HUES48 (cell line): ENCODE measurements at regions not wholly inside any gene's neighbourhood (a gene's known extent, or its start where the extent isn't known, plus 50 kb on each side); places are given as distances from the start of the nearest gene placed in this dataset.
"Not testable (repeated sequence)": the region's sequence is repeated elsewhere in the genome, so short reads cannot be mapped to it uniquely, and the experiment has no call there.

Experiments used
- H3K27ac ChIP-seq: one replicate; pipeline ENCODE4 v1.7.0; 2013; ENCODE audit warnings: low read depth, low read length, inconsistent platforms
- H3K27me3 ChIP-seq: 2 replicates; pipeline ENCODE4 v1.6.1; 2013; ENCODE audit warnings: mild to moderate bottlenecking, low read length; ENCODE audit not compliant: control insufficient read depth, insufficient read depth
- H3K36me3 ChIP-seq: 2 replicates; pipeline ENCODE4 v1.6.1; 2013; ENCODE audit warnings: low read length; ENCODE audit not compliant: control insufficient read depth, insufficient read depth
- H3K4me1 ChIP-seq: 2 replicates; pipeline ENCODE4 v1.6.1; 2013; ENCODE audit warnings: mild to moderate bottlenecking, low read length; ENCODE audit not compliant: control insufficient read depth, insufficient read depth
- H3K4me3 ChIP-seq: 2 replicates; pipeline ENCODE4 v1.5.1; 2013; ENCODE audit warnings: mild to moderate bottlenecking, low read depth, low read length
- H3K9ac ChIP-seq: 2 replicates; pipeline ENCODE4 v1.6.1; 2013; ENCODE audit warnings: mild to moderate bottlenecking, low read depth, low read length, moderate library complexity
- H3K9me3 ChIP-seq: 2 replicates; pipeline ENCODE4 v1.6.1; 2013; ENCODE audit warnings: low read length; ENCODE audit not compliant: control insufficient read depth, insufficient read depth

DNA sequence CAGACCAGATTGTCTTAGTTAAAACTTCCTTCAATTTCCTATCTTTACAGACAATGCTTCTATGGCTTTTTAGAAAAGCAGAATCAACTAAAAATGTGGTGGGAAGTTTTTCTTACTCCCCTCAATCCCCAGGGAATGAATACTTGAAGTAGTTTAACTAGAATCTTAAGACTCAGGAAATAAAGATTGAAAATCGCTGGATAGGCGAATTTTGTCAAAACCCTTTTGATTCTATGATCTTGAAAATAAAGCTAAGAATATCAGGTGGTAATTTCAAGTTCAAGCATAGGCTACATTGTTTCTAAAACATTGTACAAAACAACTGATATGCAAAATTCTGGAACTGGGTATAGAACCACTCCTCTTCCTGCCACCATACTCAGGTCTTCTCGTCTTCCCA is 276.5 kb upstream of the GK2 start:
- Histone ChIP-seq H3K9me3 (no peaks in the 10 kb centered on the region), H3K27me3 (no peaks in the 10 kb centered on the region), H3K9ac (no peak overlapping the region), H3K36me3 (no peaks in the 10 kb centered on the region), H3K4me1 (no peaks in the 10 kb centered on the region), H3K4me3 (no peak overlapping the region), H3K27ac (no peak overlapping the region)

DNA sequence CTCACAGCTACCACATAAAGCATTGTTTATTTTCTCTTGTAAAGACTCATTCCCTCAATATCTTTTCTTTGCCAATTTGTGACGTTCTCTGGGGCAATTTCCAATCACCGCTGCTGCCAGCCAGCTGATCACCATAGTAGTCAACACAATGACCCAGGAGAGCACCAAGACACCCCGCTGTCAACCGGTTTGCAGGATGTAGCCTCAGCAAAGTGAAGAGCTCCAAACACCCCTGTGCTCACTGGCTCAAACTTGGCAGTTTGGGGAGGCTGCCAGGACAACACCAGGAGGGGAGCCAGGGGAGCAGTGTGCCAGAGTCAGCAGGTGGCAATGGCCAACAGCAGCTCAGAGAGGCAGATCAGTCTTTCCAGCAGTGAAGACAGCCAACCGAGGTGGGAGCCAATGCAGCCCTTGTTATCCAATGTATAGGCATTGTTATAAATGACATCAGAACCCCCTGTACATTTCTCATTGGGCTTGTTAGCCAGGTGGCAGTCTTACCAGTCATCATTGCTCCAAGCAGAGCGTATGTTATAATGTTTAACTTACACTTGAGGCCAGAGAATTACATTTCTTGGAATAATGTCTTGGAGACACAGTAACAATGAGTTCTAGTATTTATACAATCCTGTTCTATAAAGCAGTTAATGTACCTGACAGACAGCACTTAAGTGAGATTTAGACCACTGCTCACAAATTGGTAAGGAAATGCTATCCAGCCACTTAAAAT is 274.9 kb upstream of the GK2 start:
- Histone ChIP-seq H3K27ac (no peak overlapping the region), H3K9me3 (no peaks in the 10 kb centered on the region), H3K9ac (no peak overlapping the region), H3K27me3 (no peaks in the 10 kb centered on the region), H3K4me1 (no peaks in the 10 kb centered on the region), H3K4me3 (no peak overlapping the region), H3K36me3 (no peaks in the 10 kb centered on the region)

DNA sequence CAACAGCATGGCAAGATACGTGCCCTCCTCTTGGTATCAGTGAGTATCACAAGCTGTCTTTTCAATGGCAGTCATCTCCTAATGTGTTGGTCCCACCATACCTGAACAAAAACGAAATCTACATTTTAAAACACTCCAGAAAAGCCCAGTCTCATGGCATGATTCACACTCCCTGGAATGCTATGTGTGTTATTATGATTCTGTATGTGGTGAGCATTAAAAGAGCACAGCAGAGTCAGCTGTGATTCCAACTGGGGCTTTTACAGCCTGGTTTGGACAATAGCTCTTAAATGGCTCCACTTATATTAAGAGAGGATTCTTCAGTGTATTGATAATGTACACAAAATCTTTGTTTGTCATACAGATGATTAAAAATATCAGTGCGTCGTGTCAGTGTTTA is 274.1 kb upstream of the GK2 start:
- no peaks in the 10 kb centered on the region for H3K36me3 ChIP-seq
- no peaks in the 10 kb centered on the region for H3K4me1 ChIP-seq
- no peaks in the 10 kb centered on the region for H3K9me3 ChIP-seq
- no peak overlapping the region for H3K27ac ChIP-seq
- no peak overlapping the region for H3K4me3 ChIP-seq
- H3K9ac ChIP-seq = no peak overlapping the region
- no peaks in the 10 kb centered on the region for H3K27me3 ChIP-seq

DNA sequence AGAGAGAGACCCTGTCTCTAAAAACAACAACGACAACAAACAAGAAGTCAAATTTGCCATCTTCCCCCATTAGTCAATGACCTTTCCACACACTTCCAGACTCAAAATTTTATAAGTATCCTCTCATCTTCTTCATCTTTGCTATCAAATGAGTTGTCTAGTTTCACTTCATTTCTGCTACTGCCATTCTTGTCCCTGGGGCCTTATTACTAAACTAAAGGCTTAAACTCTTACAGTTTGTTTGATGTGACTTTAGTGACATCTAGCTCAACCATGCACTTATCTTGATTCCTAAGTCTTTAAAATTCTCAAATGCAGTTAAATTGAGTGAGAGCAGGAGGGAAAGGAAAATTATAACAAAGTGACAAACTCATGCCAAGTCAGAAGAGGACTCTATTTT is 271.8 kb upstream of the GK2 start:
- H3K4me3 ChIP-seq = no peak overlapping the region
- no peaks in the 10 kb centered on the region for H3K27me3 ChIP-seq
- no peaks in the 10 kb centered on the region for H3K9me3 ChIP-seq
- H3K27ac ChIP-seq = no peak overlapping the region
- H3K9ac ChIP-seq = no peak overlapping the region
- H3K4me1 ChIP-seq = no peaks in the 10 kb centered on the region
- H3K36me3 ChIP-seq = no peaks in the 10 kb centered on the region

DNA sequence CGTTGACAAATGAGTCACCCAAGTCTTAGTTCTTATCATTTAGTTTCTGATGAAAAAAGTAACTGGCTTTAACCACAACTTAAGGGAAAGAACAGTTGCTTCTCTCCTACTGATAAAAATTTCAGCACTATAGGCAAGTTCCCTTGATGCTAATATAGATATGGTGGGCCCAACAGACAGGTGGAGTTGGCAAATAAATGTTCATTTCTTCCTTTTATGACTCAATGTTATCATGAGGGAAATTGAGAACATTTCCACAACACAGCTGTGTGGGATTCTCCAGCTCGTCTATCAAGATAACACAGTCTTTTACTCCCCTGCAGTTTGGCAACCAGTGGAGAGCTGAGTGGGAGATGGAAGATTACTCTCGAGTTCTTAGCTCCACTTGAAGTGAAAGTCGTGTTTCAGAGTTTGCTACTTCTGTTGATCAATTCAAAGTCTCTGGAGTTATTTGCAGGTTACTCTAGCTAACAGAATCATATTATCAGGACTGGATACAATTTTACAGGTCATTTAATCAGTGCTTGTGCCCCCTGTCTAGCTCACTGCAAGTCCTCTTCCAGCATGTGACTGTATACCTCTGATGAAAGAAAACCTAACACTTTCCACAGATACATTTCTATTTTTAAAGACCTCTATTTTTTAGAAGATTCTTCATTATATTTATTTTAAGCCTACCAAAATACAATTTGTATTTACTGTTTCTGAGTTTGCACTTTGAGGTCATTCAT is 270.6 kb upstream of the GK2 start:
- H3K9ac ChIP-seq = no peak overlapping the region

DNA sequence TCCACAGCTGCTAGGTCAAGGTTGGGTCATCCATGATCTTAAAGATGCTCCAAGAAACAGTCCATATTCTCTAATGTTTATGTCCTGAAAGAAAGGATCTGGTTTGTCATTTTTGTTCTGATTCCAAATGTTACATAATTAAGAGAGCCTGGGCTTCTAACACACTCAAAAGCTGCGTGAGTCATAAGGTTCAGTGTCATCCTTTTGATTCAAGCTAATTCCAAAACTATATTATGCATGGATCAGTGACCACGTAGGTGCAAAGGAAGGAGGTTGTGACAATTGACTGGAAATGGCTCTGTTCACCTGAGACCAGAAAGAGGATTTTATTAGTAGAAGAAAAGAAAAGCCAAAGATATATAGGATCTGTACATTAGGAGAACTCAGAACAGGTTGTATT is 268.7 kb upstream of the GK2 start:
- no peak overlapping the region for H3K9ac ChIP-seq
- no peaks in the 10 kb centered on the region for H3K36me3 ChIP-seq
- no peaks in the 10 kb centered on the region for H3K4me1 ChIP-seq
- no peaks in the 10 kb centered on the region for H3K27me3 ChIP-seq
- no peak overlapping the region for H3K4me3 ChIP-seq
- no peaks in the 10 kb centered on the region; the same call in 1 of the 2 replicates for H3K9me3 ChIP-seq
- H3K27ac ChIP-seq = no peak overlapping the region

More for the DNA sequence above, 270.6 kb upstream of the GK2 start:
- Histone ChIP-seq H3K36me3 (no peaks in the 10 kb centered on the region), H3K4me1 (no peaks in the 10 kb centered on the region), H3K9me3 (no peaks in the 10 kb centered on the region), H3K27ac (no peak overlapping the region), H3K27me3 (no peaks in the 10 kb centered on the region), H3K4me3 (no peak overlapping the region)

DNA sequence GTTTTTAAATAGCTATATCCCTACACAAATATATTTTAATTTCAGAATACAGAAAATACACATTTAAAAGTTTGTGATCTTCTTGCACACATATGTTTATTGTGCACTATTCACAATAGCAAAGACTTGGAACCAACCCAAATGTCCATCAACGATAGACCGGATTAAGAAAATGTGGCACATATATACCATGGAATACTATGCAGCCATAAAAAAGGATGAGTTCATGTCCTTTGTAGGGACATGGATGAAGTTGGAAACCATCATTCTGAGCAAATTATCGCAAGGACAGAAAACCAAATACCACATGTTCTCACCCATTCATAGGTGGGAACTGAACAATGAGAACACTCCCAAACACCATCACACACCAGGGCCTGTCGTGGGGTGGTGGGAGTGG is 266.9 kb upstream of the GK2 start:
- not testable (repeated sequence) for H3K36me3 ChIP-seq, H3K4me3 ChIP-seq, H3K9ac ChIP-seq, H3K27me3 ChIP-seq, H3K4me1 ChIP-seq, H3K9me3 ChIP-seq, H3K27ac ChIP-seq

DNA sequence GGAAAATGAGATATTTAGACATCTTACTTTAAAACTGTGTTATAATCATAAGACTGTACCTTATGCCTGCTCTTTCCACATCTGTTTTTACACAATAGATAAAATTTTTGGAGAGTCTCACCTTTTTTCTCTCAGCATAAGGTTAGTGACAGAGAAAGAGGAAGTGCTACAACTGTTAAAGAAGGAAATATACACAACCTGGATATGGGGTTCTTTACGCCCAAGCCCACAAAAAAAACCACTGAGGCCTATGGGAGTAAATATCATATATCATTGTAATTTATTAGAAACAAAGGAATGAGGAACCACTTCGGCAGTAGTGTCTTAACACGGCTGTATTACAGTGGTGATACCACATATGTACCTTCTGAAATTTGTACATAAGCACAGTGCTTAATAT is 265.9 kb upstream of the GK2 start:
- Histone ChIP-seq H3K9me3 (no peaks in the 10 kb centered on the region; the same call in 1 of the 2 replicates), H3K27ac (no peak overlapping the region), H3K9ac (no peak overlapping the region), H3K27me3 (no peaks in the 10 kb centered on the region), H3K4me1 (no peaks in the 10 kb centered on the region), H3K36me3 (no peaks in the 10 kb centered on the region), H3K4me3 (no peak overlapping the region)

DNA sequence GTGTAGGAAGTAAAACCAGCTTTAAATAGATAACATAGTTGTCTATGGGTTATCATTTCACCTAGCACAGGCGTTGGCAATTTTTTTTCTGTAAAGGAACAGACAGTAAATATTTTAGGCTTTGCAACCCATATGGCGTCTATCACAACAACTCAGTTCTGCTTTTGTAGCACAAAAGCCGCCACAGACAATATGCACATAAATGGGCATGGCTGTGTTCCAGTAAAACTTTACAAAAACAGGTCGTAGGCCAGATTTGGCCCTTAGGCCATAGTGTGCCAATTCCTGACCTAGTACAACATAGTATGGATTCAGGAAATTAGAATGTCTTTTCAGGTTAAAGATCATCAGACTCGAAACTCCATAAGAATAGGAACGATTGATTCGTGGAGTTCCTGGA is 265.3 kb upstream of the GK2 start:
- Histone ChIP-seq H3K36me3 (no peaks in the 10 kb centered on the region), H3K9me3 (no peaks in the 10 kb centered on the region; the same call in 1 of the 2 replicates), H3K9ac (no peak overlapping the region), H3K4me3 (no peak overlapping the region), H3K4me1 (no peaks in the 10 kb centered on the region), H3K27me3 (no peaks in the 10 kb centered on the region), H3K27ac (no peak overlapping the region)

DNA sequence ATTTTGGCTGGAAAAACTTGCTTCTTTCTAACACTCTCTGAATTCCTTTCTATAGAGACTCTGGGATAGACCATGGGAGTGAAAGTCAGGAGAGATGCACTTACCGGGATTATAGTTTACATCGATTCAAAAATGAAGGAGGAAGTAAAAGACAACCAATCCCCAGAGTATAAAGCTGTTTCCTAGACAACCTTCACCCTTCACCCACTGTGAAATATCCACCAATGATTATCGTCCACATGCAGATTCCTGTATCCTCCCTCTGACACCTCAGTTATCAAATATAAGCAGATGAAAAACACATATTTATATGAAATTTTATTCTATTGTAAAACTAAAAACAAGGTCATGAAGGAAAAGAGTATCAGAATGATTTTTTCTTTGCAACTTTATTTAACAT is 258.8 kb upstream of the GK2 start:
- Histone ChIP-seq H3K4me1 (no peaks in the 10 kb centered on the region), H3K27ac (no peak overlapping the region)

DNA sequence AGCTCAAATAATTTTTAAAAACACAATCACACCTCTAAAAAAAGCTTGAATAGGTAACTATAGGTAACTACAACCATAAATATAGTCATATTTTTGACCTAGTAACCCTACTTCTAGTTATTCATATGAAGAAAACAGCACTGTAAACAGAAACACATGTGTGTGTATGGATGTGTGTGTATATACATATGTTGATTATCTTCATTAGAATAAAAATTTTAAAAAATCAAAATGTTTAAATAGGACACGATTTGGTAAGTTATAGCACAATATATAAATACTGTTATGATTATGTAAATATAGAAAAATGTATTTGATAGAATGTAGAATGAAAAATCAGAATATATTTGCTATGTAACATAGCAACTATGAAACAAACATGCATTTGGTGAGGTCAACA is 258.1 kb upstream of the GK2 start:
- Histone ChIP-seq H3K9me3 (no peaks in the 10 kb centered on the region), H3K9ac (no peak overlapping the region), H3K27me3 (no peaks in the 10 kb centered on the region), H3K4me1 (no peaks in the 10 kb centered on the region), H3K27ac (no peak overlapping the region), H3K36me3 (no peaks in the 10 kb centered on the region), H3K4me3 (no peak overlapping the region)

More for the DNA sequence above, 258.8 kb upstream of the GK2 start:
- Histone ChIP-seq H3K27me3 (no peaks in the 10 kb centered on the region), H3K36me3 (no peaks in the 10 kb centered on the region), H3K9me3 (no peaks in the 10 kb centered on the region), H3K9ac (no peak overlapping the region), H3K4me3 (no peak overlapping the region)
